KG1 (cell line): ENCODE measurements at regions not wholly inside any gene's neighbourhood (a gene's known extent, or its start where the extent isn't known, plus 50 kb on each side); places are given as distances from the start of the nearest gene placed in this dataset.

Experiments used
- DNase-seq: peaks from one replicate; lab custom pipeline; 2025; lab: John Stamatoyannopoulos, UW

DNA sequence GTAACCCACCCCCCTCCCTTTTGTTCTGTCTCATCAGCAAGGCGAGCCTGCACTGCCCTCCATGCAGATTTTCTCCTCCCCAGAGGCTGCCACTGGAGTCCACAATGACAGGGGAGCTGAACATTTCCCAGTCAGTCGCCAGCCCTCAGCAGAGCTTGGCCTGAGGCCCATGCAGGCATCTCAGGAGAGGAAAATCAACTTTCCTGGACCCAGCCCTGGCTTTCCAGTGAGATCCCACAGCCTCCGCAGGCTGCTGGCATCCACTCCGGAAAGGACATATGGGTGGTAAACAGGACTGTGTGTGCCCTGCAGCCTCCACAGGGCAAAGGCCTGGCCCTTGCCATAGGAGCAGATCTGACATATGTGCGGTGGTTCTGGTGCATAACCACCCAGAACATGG is 253.8 kb downstream of the TNS1 start:
- no peak for DNase-seq

DNA sequence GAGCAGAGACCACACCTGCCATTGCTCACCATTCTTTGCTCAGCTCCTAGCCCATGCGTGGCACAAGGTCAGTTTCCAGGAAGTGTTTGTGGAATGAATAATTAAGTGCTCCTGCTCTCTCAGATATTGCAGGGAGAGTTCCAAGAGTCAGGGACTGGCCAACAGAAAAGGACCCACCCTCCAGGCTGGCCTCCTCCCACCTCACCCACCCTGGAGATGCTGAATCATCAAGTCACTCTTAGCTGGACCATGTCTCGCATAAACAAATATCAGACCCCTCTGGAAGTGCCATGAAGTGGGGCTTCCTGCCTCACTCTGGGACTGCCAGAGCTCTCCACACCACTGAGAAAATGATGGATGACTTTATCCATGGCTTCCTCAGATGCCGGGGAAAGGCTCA is 256.0 kb downstream of the TNS1 start:
- no peak for DNase-seq

DNA sequence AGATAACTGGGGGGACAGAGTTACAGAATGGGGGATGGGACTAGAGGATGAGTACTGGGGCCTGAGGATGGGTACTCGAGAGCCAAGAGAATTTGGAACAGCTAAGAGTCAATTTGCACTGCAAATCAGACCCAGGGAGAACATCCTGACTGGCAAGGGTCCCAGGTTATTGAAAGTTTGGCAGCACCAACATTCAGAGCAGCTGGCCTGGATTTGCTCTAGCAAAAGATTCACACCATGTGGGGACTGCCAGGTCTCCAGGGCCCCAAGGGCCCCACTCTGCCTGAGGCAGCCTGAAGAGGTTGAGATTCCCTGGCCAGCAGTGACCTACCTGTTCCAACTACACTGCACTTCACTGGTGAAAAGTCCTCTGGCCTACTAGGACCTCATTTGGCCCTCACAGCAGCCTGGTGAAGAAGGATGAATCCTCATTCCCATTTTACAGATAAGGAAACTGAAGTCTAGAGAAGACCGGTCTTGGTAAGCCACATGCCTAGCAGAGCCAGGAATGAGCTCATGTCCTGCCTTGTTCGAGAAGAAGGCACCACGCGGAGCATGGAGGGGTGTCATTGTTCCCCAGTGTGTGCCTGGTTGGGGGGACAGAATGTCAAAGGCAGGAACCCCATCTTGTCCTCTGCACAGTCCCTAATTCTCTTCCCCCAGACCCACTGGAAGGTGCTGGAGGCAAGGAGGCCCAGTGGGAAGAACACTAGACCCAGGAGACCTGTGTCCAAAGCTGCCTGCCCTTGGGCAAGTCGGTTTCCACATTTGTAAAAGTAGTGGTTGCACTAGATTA is 258.6 kb downstream of the TNS1 start:
- DNase-seq, result no peak

DNA sequence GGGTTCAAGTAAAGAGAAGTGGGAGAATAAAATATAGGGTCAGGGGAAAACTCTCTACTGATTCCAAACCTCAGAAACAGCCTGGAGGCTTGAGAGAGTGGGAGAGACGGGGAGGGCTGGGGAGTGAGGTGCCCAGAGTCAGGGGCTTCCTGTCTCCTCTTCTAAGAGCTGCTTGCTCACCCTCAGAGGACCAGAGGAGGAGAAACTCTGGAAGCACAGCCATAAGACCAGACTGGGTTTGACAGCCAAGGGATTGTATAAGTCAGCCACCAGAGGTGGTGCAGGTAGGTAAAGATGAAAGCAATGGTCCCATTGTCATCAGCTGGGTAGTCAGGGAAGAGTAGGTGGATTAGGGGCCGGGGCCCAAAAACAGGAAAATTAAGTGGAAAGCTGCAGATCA is 259.4 kb downstream of the TNS1 start:
- DNase-seq, result no peak

- no peak for DNase-seq
Measured at GRCh38 chr2:217742841-217743240, 260.0 kb downstream of the TNS1 start.

DNA sequence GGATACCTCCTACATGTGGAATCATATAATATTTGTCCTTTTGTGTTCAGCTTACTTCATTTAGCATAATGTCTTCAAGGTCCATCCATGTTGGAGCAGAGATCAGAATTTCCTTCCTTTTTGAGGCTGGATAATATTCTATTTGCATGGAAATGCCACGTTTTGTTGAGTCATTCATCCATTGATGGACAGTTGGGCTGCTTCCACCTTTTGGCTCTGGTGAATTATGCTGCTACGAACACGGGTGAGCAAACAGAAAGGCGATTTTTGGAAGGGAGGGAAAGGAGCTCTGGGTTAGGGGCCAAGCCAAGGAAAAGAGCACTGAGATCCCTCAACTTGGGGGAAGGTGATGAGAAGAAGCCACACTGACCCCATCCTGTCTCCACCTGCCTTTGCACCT is 260.5 kb downstream of the TNS1 start:
- DNase-seq, result no peak

DNA sequence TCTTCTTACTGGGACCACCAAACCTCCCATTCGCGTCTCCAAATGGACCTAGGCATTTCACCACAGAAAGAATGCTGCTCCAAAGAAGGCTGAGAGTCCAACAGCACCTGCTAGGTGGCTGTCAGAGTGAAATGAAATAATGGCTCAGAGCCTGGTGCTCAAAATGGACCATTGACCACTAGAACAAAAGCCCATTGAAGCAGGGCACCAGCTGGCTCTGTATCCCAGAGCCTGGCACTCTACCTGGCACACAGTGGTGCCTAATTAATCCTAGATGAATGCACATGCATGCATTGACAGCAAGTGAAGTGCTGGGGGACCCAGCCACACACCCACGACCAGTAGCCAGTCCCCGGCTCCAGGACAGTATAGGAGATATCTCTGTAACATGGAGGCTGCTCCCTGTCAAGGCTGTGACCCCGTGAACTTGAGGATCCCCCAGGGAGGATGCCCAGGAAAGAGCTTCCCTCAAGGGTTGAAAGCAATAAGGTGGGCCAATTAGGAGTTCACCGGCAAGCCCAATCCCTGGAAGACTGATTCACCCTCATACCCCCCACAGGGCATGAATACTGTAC is 261.3 kb downstream of the TNS1 start:
- no peak for DNase-seq

GRCh38 chr2:217740756-217741155 is 262.0 kb downstream of the TNS1 start:
- no peak for DNase-seq

- DNase-seq, result no peak
Measured at GRCh38 chr2:217740178-217740577, 262.6 kb downstream of the TNS1 start.

DNA sequence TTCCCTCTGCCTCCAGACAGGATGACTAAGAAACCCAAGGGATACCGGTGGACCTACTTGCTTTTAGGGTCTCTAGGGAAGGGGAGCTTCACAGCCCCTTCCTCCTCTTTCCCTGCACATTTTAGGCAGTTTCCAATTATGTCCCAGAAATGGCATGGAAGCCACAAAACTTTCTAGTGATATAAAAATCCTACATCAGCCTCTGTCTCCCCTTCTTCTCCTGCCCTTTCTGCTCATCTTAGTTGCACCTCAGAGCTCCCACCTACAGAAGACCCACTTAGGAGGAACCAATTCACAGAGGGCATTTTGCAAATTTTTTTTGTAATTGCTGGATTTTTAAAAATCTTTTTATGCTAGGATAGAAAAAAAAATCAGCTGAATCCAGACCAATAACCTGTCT is 263.1 kb downstream of the TNS1 start:
- no peak for DNase-seq

DNA sequence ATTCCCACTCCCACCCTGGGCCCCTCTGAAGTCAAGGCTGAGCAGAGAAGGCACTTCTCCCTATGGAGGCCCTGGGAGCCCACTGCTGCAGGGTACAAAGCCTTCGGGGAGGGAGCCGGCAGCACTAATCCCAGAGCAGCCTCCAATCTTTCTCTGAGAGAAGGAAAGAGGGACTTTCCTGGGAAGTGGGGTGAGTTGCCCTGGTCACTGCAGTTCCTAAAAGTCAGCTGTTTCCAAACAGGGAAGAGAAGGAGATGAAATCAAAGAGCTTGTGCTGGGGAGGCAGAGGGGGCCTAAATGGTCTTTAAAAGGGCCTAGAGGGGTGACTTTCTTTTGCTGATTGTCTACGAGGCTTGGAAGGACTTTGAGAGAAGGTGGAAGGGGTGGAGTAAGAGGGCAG is 264.7 kb downstream of the TNS1 start:
- DNase-seq, result no peak

- no peak for DNase-seq
Measured at GRCh38 chr2:217736776-217737550, 265.8 kb downstream of the TNS1 start.

GRCh38 chr2:217735899-217736298 is 266.9 kb downstream of the TNS1 start:
- DNase-seq, result no peak

- DNase-seq, result no peak
Measured at GRCh38 chr2:217735034-217735433, 267.8 kb downstream of the TNS1 start.

DNA sequence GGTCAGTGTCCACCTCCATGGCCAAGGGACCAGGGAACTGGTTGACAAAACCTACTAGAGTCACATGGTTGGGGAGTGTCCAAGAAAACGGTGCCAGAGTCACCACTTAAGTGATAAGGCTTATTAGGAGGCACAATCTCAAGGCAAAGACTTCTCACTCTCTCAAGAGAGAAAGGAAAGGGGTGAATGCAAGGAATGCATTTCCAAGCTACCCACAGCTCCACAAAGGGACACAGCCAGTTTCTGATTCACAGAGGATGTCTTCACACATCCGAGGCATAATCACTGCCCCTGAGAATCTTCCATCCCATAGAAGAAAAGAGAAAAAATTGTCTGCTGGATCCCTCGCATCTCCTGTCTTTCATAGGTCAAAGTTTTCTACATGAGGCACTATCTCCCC is 269.3 kb downstream of the TNS1 start:
- no peak for DNase-seq

- DNase-seq, result no peak
Measured at GRCh38 chr2:217732992-217733391, 269.8 kb downstream of the TNS1 start.

DNA sequence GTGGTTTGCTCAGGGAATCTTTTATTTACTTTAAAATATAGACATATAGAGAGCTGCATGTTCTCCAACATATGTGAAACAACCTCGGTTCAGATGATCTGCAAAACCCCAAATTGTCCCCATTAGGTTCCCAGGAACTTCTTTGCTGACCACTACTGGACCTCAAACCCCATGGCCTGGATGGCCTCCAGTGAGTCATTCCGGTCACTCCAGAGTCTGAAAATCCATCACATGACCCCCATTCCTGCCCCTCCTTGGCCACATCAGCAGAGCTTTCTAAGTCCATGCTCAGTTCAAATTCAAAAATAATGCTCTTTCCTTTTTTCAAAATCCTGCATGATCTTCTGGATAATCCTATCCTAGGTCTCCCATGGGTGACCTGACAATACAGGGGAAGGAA is 271.0 kb downstream of the TNS1 start:
- DNase-seq, result no peak

- no peak for DNase-seq
Measured at GRCh38 chr2:217729421-217730053, 273.3 kb downstream of the TNS1 start.

- no peak for DNase-seq
Measured at GRCh38 chr2:217727801-217728200, 275.0 kb downstream of the TNS1 start.

DNA sequence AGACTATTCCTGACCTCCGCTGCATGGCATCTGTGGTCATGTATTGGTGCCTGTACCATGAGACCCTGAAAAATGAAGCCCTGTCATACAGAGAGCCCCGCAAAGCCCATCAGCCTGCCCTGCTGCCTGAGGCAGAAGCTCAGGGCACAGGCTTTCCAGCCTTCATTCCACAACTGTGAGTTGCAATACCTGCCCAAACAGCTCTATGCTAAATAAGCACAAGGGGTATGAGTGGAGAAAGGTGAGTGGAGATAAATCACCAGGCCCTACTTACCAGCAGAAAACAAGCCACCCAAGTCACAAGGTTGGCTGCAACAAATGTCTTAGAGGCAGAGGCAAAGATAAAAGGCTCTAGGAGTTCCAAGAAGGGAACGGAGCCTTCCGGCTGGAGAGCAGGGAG is 277.4 kb downstream of the TNS1 start:
- no peak for DNase-seq

DNA sequence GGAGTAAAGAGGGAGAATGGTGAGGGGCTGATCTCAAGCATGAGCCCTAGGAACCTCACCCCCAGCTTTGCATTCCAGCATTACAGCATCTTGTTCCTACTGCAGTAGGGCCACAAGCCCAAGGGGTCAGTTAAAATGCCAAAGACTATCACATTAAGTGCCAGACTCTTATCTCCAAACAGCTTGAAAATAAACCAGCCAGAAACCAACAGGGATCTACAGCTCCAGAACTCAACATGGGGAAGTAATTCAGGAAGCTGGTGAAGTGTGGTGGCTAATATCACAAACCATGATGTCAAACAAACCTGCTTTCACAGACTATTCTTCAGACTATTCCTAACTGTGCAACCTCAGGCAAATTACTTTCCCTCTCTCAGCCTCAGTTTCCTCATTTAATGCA is 278.3 kb downstream of the TNS1 start:
- DNase-seq, result no peak

GRCh38 chr2:217723981-217724380 is 278.8 kb downstream of the TNS1 start:
- DNase-seq, result no peak
